ENCODE measurements at regions not wholly inside any gene's neighbourhood (a gene's known extent, or its start where the extent isn't known, plus 50 kb on each side); places are given as distances from the start of the nearest gene placed in this dataset.

GRCh38 chr12:72793796-72794195 is 521.6 kb downstream of the TRHDE start:
- ATAC-seq (ENCODE audit: low read depth) (no peak), DNase-seq (no peak)
- H3K36me3 Mint-ChIP-seq (ENCODE audit: low read depth): no peaks in the 10 kb centered on the region
- no peaks in the 10 kb centered on the region for H3K4me1 Mint-ChIP-seq
- ChIA-PET POLR2A (no interaction called here), CTCF (no interaction called here)
- TF ChIP-seq CTCF (IDR thresholded peaks at IDR 0.05): no peak
- H3K4me3 Mint-ChIP-seq: no peak overlapping the region
- H3K27ac Mint-ChIP-seq: no peak overlapping the region
- H3K9me3 Mint-ChIP-seq: peaks cover 7% of the 10 kb centered on the region
- no peaks in the 10 kb centered on the region for H3K27me3 Mint-ChIP-seq
- intact Hi-C loops (cut with micrococcal nuclease): no loop called here

GRCh38 chr12:72815421-72815820 is 543.3 kb downstream of the TRHDE start:
- CTCF ChIA-PET: no interaction called here
- Mint-ChIP-seq H3K4me1 (no peaks in the 10 kb centered on the region), H3K27me3 (no peaks in the 10 kb centered on the region), H3K27ac (no peak overlapping the region), H3K9me3 (peaks cover 17% of the 10 kb centered on the region), H3K4me3 (no peak overlapping the region), H3K36me3 (ENCODE audit: low read depth) (no peaks in the 10 kb centered on the region)
- TF ChIP-seq CTCF (IDR thresholded peaks at IDR 0.05): no peak
- POLR2A ChIA-PET: no interaction called here
- no peak for DNase-seq
- no peak for ATAC-seq (ENCODE audit: low read depth)
- intact Hi-C loops (cut with micrococcal nuclease): no loop called here

- no peak overlapping the region for H3K4me3 Mint-ChIP-seq
- TF ChIP-seq CTCF (IDR thresholded peaks at IDR 0.05): no peak
- intact Hi-C loops (cut with micrococcal nuclease): no loop called here
- H3K27ac Mint-ChIP-seq: no peak overlapping the region
- H3K4me1 Mint-ChIP-seq: no peaks in the 10 kb centered on the region
- no peaks in the 10 kb centered on the region for H3K27me3 Mint-ChIP-seq
- CTCF ChIA-PET: no interaction called here
- H3K9me3 Mint-ChIP-seq: peaks cover 2% of the 10 kb centered on the region
- POLR2A ChIA-PET: no interaction called here
- H3K36me3 Mint-ChIP-seq (ENCODE audit: low read depth): no peaks in the 10 kb centered on the region
- ATAC-seq (ENCODE audit: low read depth) (no peak), DNase-seq (no peak)
These were observed 556.6 kb downstream of the TRHDE start for GRCh38 chr12:72828662-72829324.

- no peaks in the 10 kb centered on the region for H3K9me3 Mint-ChIP-seq
- no peak for DNase-seq
These were observed 557.7 kb downstream of the TRHDE start for GRCh38 chr12:72829838-72830237.

GRCh38 chr12:72832024-72832423 is 559.9 kb downstream of the TRHDE start:
- Mint-ChIP-seq H3K27ac (no peak overlapping the region), H3K4me1 (no peaks in the 10 kb centered on the region), H3K4me3 (no peak overlapping the region), H3K27me3 (no peaks in the 10 kb centered on the region), H3K36me3 (ENCODE audit: low read depth) (no peaks in the 10 kb centered on the region), H3K9me3 (no peaks in the 10 kb centered on the region)
- ChIA-PET CTCF (no interaction called here), POLR2A (no interaction called here)
- intact Hi-C loops (cut with micrococcal nuclease): no loop called here
- TF ChIP-seq CTCF (IDR thresholded peaks at IDR 0.05): no peak
- no peak for DNase-seq
- no peak for ATAC-seq (ENCODE audit: low read depth)

More at GRCh38 chr12:72829838-72830237, 557.7 kb downstream of the TRHDE start:
- CTCF ChIA-PET: no interaction called here
- TF ChIP-seq CTCF (IDR thresholded peaks at IDR 0.05): no peak
- intact Hi-C loops (cut with micrococcal nuclease): no loop called here
- POLR2A ChIA-PET: no interaction called here
- no peaks in the 10 kb centered on the region for H3K27me3 Mint-ChIP-seq
- ATAC-seq (ENCODE audit: low read depth): no peak
- H3K4me1 Mint-ChIP-seq: no peaks in the 10 kb centered on the region
- H3K4me3 Mint-ChIP-seq: no peak overlapping the region
- H3K27ac Mint-ChIP-seq: no peak overlapping the region
- H3K36me3 Mint-ChIP-seq (ENCODE audit: low read depth): no peaks in the 10 kb centered on the region

Measured in activated B cell treated with CpG ODN at 0.5 μM for 24 hours (primary cell).